ENCODE measurements at regions not wholly inside any gene's neighbourhood (a gene's known extent, or its start where the extent isn't known, plus 50 kb on each side); places are given as distances from the start of the nearest gene placed in this dataset.

DNA sequence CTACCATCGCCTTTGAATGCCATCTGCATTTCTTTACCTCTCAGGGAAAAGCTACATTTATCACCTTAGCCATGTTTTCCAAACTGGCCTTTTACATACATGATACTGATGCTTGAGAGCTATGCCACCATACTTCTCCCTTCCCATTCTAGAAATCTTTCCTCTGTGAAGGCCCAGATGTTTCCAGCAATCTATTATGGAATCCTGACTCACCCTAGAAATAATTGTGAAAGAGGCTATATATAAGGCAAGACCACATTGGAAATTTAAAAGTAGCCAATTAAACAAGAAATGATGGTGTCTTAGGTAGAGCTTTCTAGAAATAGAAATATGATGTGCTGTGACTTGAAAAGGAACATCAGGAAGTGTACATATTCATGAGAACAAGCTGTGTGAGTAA, 389.7 kb downstream of the INHBA start:
- Mint-ChIP-seq H3K27ac (no peak overlapping the region), H3K9me3 (peaks cover 1% of the 10 kb centered on the region), H3K27me3 (no peaks in the 10 kb centered on the region), H3K4me3 (no peak overlapping the region), H3K36me3 (no peaks in the 10 kb centered on the region), H3K4me1 (no peaks in the 10 kb centered on the region)
- DNase-seq, result no peak

DNA sequence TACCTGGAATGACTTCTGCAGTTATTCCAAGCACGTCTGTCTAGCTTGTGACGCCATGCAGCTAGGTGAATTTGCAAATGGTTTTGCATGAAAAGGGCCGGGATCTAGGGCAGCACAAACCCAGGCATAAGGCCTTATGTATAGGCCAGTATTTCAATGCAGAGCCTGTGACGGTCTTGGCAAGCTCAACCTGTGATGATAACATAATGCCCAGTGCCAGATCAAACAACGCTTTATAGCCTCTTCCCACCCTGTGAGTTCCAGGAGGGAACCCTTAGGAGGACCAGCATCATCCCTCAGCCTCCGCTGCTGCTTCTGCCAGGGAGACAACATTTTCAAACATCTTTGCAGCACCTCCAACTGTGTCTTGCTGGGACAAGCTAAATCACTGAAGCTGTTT, 390.7 kb downstream of the INHBA start:
- no peak for DNase-seq
- Mint-ChIP-seq H3K4me3 (no peak overlapping the region), H3K27ac (no peak overlapping the region), H3K4me1 (no peaks in the 10 kb centered on the region), H3K36me3 (no peaks in the 10 kb centered on the region), H3K9me3 (peaks cover 1% of the 10 kb centered on the region), H3K27me3 (no peaks in the 10 kb centered on the region)

DNA sequence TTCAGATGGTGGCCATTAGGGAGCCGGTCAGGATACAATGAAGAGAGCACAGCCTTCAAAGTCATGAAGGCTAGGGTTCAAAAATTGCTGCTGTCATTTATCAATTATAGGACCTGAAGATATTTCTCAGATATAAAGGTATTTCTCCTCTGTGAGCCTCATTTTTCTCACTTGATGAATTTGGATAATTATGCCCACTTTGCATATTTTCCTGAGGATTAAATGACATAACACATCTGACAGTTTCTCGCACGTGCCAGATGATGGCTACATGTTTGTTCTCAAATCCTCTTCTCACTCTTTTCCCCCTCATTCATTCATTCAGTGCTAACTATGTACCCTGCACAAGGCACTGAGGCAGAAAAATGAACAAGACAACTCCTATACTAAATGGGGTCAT, 391.6 kb downstream of the INHBA start:
- Mint-ChIP-seq H3K4me1 (no peaks in the 10 kb centered on the region), H3K36me3 (no peaks in the 10 kb centered on the region)

DNA sequence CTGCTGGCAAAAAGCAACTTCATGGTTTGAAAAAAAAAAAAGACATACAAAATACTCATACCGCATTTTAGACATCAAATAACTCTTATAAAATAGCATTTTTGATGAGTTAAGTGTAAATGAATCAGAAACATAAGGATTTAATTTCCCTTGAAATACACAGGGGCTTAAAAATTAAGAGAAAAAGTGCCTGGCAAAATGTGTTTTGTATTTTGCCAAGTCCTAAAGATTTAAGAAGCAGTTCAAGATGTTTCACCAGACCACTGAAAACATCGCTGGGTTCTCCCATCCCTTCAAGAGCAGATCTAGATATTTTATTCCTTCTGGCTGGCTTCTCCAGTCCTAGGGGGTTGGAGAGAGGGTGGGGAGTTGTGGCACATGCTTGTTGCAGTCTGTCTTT, 396.4 kb downstream of the INHBA start:
- no peaks in the 10 kb centered on the region for H3K4me1 Mint-ChIP-seq
- no peak overlapping the region for H3K27ac Mint-ChIP-seq
- no peak for DNase-seq
- H3K4me3 Mint-ChIP-seq, result no peak overlapping the region
- H3K36me3 Mint-ChIP-seq, result no peaks in the 10 kb centered on the region
- H3K9me3 Mint-ChIP-seq, result no peaks in the 10 kb centered on the region
- no peaks in the 10 kb centered on the region for H3K27me3 Mint-ChIP-seq

More for the DNA sequence above, 391.6 kb downstream of the INHBA start:
- no peak for DNase-seq
- H3K4me3 Mint-ChIP-seq, result no peak overlapping the region
- peaks cover 1% of the 10 kb centered on the region for H3K9me3 Mint-ChIP-seq
- H3K27me3 Mint-ChIP-seq, result no peaks in the 10 kb centered on the region
- no peak overlapping the region for H3K27ac Mint-ChIP-seq

DNA sequence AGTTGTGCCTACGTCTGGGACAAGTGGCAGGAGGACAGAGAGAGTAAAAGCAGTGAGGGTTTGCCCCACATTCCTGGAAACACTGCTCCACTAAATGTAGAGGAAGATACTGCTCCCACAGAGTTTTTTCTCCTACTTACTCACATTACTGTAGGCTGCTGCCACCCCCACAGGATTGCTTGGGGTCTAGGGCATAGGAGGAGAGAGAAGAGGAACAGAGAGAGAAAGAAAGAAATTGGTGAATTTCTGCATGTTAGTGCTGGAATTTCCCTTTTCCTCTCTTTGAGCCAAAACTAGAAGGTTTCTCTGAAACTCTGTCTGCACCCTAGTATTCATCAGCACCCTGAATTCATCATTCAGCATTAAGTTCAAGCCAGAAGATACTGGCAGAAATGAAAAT, 397.9 kb downstream of the INHBA start:
- Mint-ChIP-seq H3K36me3 (no peaks in the 10 kb centered on the region), H3K9me3 (no peaks in the 10 kb centered on the region), H3K4me1 (no peaks in the 10 kb centered on the region), H3K27ac (no peak overlapping the region), H3K27me3 (no peaks in the 10 kb centered on the region), H3K4me3 (no peak overlapping the region)
- DNase-seq, result no peak

DNA sequence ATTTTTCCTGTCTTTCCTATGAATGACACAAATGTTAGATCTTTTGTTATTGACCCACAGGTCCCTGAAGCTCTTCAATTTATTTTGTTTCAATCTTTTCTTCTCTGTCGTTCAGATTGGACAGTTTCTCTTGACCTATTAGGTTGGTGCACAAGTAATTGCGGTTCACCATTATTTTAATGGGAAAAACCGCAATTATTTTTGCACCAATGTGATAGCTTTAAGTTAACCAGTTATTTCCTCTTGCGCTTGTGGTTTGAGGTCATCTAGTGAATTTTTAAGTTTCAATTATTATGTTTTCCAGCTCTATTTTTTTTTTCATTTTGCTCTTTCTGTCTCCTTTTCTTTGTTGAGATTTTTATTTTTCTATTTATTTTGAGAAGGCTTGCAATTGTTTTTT, 399.2 kb downstream of the INHBA start:
- Mint-ChIP-seq H3K27me3 (no peaks in the 10 kb centered on the region), H3K4me3 (no peak overlapping the region), H3K9me3 (no peaks in the 10 kb centered on the region), H3K27ac (no peak overlapping the region), H3K36me3 (no peaks in the 10 kb centered on the region), H3K4me1 (no peaks in the 10 kb centered on the region)
- DNase-seq, result no peak

DNA sequence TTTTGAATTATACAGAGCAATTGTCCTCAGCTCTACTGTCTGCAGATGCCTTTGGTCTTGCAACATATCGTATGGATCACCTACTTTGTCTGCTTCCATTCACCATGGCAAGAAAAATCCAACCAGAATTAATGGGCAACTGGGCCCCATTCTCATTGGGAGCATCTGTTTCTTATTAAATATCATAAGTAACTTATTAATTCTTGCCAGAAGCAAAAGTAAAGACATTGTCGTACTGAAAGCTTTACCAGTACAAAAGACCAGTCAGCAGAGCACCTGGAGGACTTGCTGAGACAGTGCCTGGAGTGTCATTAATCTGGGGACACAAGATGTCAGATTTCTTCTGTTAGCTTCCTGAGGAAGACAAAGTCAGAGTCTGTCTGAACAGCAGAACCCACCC, 404.5 kb downstream of the INHBA start:
- Mint-ChIP-seq H3K36me3 (no peaks in the 10 kb centered on the region), H3K4me1 (no peaks in the 10 kb centered on the region), H3K27me3 (no peaks in the 10 kb centered on the region), H3K27ac (no peak overlapping the region), H3K4me3 (no peak overlapping the region), H3K9me3 (peaks cover under 1% of the 10 kb centered on the region)
- no peak for DNase-seq

DNA sequence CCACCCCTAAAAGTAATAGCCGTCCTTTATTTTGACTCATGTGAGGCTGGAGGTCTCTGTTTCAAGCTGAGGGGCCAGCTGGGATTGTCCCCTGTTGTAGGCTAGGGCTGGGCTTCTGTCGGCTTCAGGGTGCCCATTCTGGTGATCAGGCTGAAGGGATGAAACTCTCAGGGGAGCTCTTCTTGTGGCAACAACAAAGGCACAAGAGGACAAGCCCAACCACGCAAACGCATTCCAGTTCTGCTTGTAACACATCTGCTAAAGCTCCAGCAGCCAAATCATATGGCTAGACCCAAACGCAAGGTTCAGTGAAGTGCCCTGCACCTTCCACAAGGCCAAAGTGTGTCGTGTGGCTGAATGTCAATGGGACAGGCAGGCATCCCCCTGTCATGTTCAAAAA, 405.7 kb downstream of the INHBA start:
- Mint-ChIP-seq H3K27me3 (no peaks in the 10 kb centered on the region), H3K4me3 (no peak overlapping the region), H3K9me3 (peaks cover 1% of the 10 kb centered on the region), H3K27ac (no peak overlapping the region), H3K4me1 (no peaks in the 10 kb centered on the region), H3K36me3 (no peaks in the 10 kb centered on the region)
- DNase-seq, result no peak

DNA sequence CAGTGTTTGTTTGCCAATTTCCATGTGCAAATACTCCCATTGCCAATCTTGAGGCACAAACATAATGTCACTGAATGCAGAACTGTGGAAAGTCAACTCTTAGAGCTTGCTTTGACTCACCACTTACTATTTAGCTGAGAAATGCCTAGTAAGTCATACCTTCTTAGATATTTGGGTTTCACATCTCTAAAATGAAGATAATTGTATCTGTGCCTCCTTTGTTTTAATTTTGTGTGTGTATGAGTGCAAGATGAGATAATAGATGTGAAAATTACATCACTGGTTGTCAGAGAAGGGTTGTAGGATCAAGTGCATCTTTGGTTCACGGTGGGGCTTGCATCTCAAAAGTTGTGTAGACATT, 407.5 kb downstream of the INHBA start:
- Mint-ChIP-seq H3K4me3 (no peak overlapping the region), H3K9me3 (peaks cover 1% of the 10 kb centered on the region), H3K4me1 (no peaks in the 10 kb centered on the region), H3K27me3 (no peaks in the 10 kb centered on the region), H3K27ac (no peak overlapping the region), H3K36me3 (no peaks in the 10 kb centered on the region)
- DNase-seq, result no peak

DNA sequence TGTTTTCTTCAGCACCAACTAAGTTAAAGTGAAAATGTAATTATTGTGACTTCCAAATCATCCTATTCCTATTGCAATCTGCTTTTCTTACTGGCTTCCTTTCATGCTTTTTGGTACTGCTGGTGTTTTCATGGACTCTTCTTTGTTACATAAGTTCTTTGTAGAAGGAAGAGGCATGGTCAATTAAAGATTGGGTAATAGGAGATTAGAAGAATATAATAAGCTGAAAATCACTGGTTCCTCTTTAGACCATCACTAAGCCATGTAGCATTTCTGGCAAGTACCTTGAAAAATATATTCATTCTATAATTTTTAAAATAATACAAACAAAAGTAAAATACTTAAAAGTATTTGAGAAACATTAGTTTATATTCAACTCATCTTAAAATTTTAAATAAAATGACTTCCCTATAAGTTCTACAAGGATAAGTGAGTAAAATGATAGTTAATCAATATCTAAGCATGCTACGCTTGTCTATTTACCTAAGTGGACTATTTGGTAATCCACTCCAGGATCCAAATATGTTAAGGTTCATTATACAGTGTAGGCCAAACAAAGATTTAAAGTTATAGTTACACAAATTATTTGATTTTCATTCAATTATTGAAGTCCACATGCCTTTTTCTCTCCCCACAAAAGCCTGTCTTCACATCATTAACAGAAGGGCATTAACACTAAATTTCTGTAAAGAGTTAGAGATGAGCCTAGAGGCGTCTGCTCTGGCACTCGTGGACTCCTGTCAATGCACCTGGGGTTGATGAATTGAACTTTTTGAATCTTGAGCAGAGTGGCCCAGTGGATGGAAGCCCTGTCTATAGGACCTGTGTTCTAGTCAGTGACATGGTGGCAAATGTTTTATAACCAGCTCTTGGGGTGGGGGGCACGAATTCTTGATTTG, 408.1 kb downstream of the INHBA start:
- DNase-seq, result no peak
- Mint-ChIP-seq H3K27me3 (no peaks in the 10 kb centered on the region), H3K4me3 (no peak overlapping the region), H3K9me3 (peaks cover 1% of the 10 kb centered on the region), H3K27ac (no peak overlapping the region), H3K36me3 (no peaks in the 10 kb centered on the region), H3K4me1 (no peaks in the 10 kb centered on the region)

DNA sequence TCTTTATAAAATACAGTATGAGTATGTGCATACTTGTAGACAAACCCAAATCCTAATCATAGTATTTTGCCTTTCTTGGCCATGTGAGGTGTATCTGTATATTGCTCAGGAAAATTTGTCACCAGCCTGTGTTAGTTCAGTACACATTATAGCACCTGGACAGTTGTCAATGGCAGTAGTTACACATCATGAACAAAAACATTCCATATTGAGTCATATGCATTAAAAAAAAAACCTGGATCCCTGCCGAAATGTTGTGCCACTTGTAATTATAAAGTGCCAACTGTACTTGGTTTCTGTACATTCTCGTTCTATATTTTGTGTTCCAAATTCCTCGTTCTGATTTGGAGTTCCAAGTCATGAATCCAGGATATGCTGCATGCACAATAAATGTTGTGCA, 410.4 kb downstream of the INHBA start:
- no peaks in the 10 kb centered on the region for H3K36me3 Mint-ChIP-seq
- no peaks in the 10 kb centered on the region for H3K27me3 Mint-ChIP-seq
- DNase-seq, result no peak
- no peak overlapping the region for H3K4me3 Mint-ChIP-seq
- H3K9me3 Mint-ChIP-seq, result peaks cover 2% of the 10 kb centered on the region
- no peak overlapping the region for H3K27ac Mint-ChIP-seq
- no peaks in the 10 kb centered on the region for H3K4me1 Mint-ChIP-seq

DNA sequence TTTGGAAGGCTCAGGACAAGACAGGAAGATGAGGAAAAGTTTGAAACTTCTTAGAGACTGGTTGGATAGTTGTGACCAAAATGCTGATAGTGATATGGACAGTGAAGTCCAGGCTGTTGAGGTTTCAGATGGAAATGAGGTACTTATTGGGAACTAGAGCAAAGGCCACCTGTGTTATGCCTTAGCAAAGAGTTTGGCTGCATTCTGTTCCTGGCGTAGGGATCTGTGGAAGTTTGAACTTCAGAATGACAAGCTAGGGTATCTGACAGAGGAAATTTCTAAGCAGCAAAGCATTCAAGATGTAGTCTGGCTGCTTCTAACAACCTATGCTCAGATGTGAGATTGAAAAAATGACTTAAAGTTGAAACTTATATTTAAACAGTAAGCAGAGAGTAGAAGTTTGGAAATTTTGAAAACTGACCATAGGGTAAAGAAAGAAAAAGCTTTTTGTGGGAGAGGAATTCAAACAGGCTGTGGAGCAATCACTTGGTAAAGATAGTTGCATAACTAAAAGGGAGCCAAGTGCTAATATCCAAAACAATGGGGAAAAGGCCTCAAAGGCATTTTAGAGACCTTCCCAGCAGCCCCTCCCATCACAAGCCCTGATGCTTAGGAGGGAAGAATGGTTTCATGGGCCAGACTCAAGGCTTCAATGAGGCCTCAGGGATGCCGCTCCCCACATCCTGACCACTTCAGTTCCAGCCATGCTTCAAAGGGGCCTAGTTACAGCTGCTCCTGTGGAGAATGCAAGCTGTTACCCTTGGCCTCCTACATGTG, 415.1 kb downstream of the INHBA start:
- Mint-ChIP-seq H3K4me1 (no peaks in the 10 kb centered on the region), H3K27me3 (peaks cover under 1% of the 10 kb centered on the region), H3K9me3 (peaks cover 6% of the 10 kb centered on the region), H3K27ac (no peak overlapping the region), H3K36me3 (no peaks in the 10 kb centered on the region), H3K4me3 (no peak overlapping the region)
- DNase-seq, result no peak

DNA sequence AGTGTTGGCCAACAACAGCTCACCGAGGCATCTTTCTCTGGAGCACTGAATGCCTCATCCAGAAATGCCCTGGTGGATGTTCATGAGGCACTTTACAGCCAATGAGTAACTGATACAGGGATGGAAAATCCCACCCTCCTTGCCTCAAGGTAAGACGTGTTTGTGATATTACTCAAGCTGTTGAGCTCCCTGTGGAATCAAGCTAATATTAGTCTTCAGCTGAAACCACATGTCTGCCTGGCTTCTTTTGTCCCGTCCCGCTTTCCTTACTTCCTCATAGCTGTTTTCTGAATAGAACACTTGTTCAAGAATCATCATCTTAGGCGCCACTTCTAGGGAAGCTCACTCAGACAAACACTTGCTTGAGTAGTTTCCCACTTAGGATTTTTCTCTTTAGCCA, 422.4 kb downstream of the INHBA start:
- no peaks in the 10 kb centered on the region for H3K4me1 Mint-ChIP-seq
- H3K27me3 Mint-ChIP-seq, result peaks cover 5% of the 10 kb centered on the region
- H3K4me3 Mint-ChIP-seq, result no peak overlapping the region
- no peaks in the 10 kb centered on the region for H3K9me3 Mint-ChIP-seq
- H3K36me3 Mint-ChIP-seq, result no peaks in the 10 kb centered on the region
- no peak for DNase-seq
- H3K27ac Mint-ChIP-seq, result no peak overlapping the region

DNA sequence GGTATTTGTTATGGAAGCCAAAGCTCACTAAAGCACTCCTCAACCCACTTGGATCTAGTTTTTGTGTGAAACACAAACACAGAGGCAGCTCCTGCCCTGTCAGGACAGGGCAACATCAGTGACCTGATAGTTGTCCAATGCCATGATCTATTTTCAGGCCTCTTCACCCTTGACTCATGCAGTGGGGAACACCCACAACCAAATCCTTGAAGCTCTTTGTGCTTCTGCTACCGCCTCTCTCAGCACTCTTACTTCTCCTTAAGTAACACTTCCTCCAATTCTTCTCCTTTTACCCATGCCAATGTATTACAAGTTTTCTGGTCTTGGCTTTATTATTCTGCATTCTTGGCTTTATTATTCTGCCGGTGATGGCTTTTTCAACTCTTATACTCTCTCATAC, 425.3 kb downstream of the INHBA start:
- Mint-ChIP-seq H3K36me3 (no peaks in the 10 kb centered on the region), H3K9me3 (no peaks in the 10 kb centered on the region), H3K4me1 (no peaks in the 10 kb centered on the region), H3K27ac (no peak overlapping the region), H3K4me3 (no peak overlapping the region), H3K27me3 (peaks cover 2% of the 10 kb centered on the region)
- DNase-seq, result no peak

DNA sequence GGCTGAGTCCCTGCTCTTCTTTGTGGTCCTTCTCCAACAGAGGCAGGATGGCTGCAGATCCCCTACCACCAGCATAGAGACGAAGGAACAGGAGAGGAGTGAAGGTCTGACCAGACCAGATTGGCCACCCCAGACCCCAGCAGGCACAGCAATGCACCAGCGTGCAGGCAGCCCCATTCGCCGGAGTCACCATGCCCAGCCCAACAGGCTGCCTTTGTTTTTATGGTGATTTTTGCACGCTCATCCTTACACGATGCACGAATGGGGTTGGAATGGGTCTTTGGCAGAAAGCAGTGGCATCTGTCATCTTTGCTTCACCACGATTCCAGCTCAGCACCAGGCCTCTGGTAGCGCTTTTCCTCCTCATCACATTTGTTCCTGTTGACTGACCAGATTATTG, 427.6 kb downstream of the INHBA start:
- Mint-ChIP-seq H3K27ac (no peak overlapping the region), H3K36me3 (no peaks in the 10 kb centered on the region), H3K4me1 (no peaks in the 10 kb centered on the region), H3K9me3 (no peaks in the 10 kb centered on the region), H3K27me3 (no peaks in the 10 kb centered on the region), H3K4me3 (no peak overlapping the region)
- no peak for DNase-seq

DNA sequence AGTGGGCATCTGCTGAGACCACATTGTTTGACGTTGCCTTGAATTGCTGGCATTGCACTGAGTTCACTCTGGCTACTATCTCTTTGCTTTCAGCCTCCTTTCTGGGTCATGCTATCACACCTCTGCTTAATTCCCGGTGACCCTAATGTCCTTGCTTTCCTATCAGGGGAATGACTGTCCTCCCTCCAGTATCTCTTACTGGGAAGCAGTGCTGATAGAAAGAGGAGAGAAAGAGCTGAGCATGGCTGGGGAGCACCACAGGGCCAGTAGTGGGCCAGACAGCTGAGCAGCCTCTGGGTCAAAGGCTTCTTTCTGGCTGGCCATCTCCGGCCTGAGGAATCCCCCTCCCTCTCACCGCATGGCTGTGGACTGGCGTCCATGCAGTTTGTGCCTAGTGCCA, 428.7 kb downstream of the INHBA start:
- H3K27ac Mint-ChIP-seq, result no peak overlapping the region
- H3K4me3 Mint-ChIP-seq, result no peak overlapping the region
- no peaks in the 10 kb centered on the region for H3K4me1 Mint-ChIP-seq
- no peaks in the 10 kb centered on the region for H3K27me3 Mint-ChIP-seq
- H3K36me3 Mint-ChIP-seq, result no peaks in the 10 kb centered on the region
- no peak for DNase-seq
- no peaks in the 10 kb centered on the region for H3K9me3 Mint-ChIP-seq

Data from activated naive CD8-positive, alpha-beta T cell treated with anti-CD3 and anti-CD28 coated beads for 36 hours (primary cell).